ENCODE measurements at regions not wholly inside any gene's neighbourhood (a gene's known extent, or its start where the extent isn't known, plus 50 kb on each side); places are given as distances from the start of the nearest gene placed in this dataset.

DNA sequence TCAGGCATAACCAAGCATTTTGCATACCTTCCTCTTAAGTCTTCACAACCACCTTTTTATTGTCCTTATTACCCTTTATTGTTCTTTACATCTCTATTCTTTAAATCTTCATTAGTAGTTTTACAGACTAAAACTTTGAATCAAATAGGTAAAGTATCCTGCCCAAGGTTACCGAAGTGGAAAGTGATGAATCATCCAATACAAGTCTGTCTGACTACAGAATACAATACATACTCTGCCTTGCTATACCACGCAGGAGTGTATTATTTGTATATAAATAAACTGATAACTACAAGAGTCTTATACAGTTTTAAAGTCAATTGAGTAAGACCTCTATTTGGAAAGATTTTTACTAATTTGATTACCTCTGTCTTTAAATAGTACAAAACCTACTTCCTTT lies 196.0 kb downstream of the ZEB2 start:
- 69 to 89% methylated on average over 2 of the region's 2 CpGs for WGBS, 2 donors
- no peak for FAIRE-seq
- H3K27ac ChIP-seq: no peak overlapping the region

DNA sequence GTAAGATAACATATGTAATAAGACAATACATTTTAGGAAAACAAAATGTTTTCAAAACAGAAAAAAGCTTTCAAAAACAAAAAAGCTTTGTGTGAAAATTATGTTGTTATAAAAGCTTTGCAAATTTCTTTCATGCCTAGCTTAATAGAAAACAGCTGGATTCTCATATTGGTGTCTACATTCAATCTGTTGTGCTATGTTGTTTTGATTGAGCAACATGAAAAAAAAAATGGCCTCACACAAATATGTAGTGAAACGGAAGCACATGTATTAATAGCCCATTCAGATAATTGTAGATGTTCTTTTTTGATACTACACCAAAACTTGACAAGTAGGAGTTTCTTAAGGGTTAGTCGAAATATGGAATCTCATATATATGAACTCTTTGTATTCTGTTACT lies 197.5 kb downstream of the ZEB2 start:
- H3K36me3 ChIP-seq: no peaks in the 10 kb centered on the region
- ATAC-seq (no peak), DNase-seq (no peak), FAIRE-seq (no peak)
- intact Hi-C loops (cut with DNase I): no loop called here
- 77 to 88% methylated on average over 2 of the region's 2 CpGs for WGBS, 2 donors
- no peaks in the 10 kb centered on the region for H3K27me3 ChIP-seq
- TF ChIP-seq CTCF (IDR thresholded peaks at IDR 0.05): no peak
- no peaks in the 10 kb centered on the region for H3K9me3 ChIP-seq
- no peak overlapping the region for H3K27ac ChIP-seq
- no peak overlapping the region for H3K4me3 ChIP-seq
- H3K4me1 ChIP-seq: peaks cover 0 to 9% (median 0%) of the 10 kb centered on the region in 3 donors

More for the DNA sequence above, 196.0 kb downstream of the ZEB2 start:
- Histone ChIP-seq H3K4me3 (no peak overlapping the region), H3K27me3 (no peaks in the 10 kb centered on the region), H3K4me1 (peaks cover 0 to 9% (median 0%) of the 10 kb centered on the region in 3 donors), H3K36me3 (no peaks in the 10 kb centered on the region), H3K9me3 (no peaks in the 10 kb centered on the region)
- DNase-seq (no peak), ATAC-seq (peak in 2 of 4 donors; percentile 51 to 54)
- intact Hi-C loops (cut with DNase I): no loop called here
- TF ChIP-seq CTCF (IDR thresholded peaks at IDR 0.05): no peak

DNA sequence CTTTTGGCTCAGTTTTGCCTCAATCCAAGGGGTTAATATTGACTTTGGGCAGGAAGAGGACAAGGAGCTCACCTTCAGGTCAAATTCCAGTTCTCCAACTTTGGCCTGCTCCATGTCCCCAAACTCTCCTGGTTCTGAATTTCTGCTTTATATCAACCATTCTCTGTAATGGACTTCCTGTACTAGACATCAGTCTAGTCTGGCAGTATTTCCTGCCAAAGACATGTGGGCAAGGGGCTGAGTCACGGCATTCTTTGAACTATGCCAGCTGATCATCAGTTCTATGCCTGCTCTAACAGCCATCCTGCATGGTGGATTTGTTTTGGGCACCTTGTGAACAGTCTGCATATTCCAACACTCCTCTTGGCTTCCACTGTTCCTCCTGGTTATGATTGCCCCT lies 199.4 kb downstream of the ZEB2 start:
- intact Hi-C loops (cut with DNase I): no loop called here
- DNase-seq (peak in 1 of 6 donors; percentile 15), ATAC-seq (peak in 3 of 4 donors; percentile 32 to 56 (median 50))

GRCh38 chr2:144317071-144317738 lies 202.7 kb downstream of the ZEB2 start:
- ATAC-seq: no peak
- intact Hi-C loops (cut with DNase I): no loop called here

More for the DNA sequence above, 199.4 kb downstream of the ZEB2 start:
- TF ChIP-seq CTCF (IDR thresholded peaks at IDR 0.05): no peak
- H3K36me3 ChIP-seq: no peaks in the 10 kb centered on the region
- H3K27me3 ChIP-seq: no peaks in the 10 kb centered on the region
- no peak overlapping the region for H3K4me3 ChIP-seq
- no peak overlapping the region for H3K27ac ChIP-seq
- H3K9me3 ChIP-seq: no peaks in the 10 kb centered on the region
- peaks cover 0 to 9% (median 0%) of the 10 kb centered on the region in 3 donors for H3K4me1 ChIP-seq
- 78 to 79% methylated on average over 1 of the region's 1 CpG for WGBS, 2 donors
- no peak for FAIRE-seq

More at GRCh38 chr2:144317071-144317738, 202.7 kb downstream of the ZEB2 start:
- Histone ChIP-seq H3K4me1 (no peaks in the 10 kb centered on the region), H3K4me3 (no peak overlapping the region), H3K36me3 (no peaks in the 10 kb centered on the region), H3K27ac (no peak overlapping the region), H3K9me3 (no peaks in the 10 kb centered on the region), H3K27me3 (no peaks in the 10 kb centered on the region)
- no peak for TF ChIP-seq CTCF (IDR thresholded peaks at IDR 0.05)
- FAIRE-seq (no peak), DNase-seq (no peak)
- 89 to 100% methylated on average over 2 of the region's 2 CpGs for WGBS, 2 donors

Data from pancreas (tissue), 10 donors.